Renal pelvis (tissue), 1 donor: ENCODE measurements at regions not wholly inside any gene's neighbourhood (a gene's known extent, or its start where the extent isn't known, plus 50 kb on each side); places are given as distances from the start of the nearest gene placed in this dataset.

Experiments
- DNase-seq: peaks from one replicate; pipeline ENCODE4 v3.0.0-alpha.2; 2013

GRCh38 chr3:124496061-124496460 is 234.2 kb upstream of the UMPS start:
- no peak for DNase-seq

GRCh38 chr3:124497487-124497886 is 232.8 kb upstream of the UMPS start:
- DNase-seq: no peak

- DNase-seq: no peak
Measured at GRCh38 chr3:124498891-124499290, 231.4 kb upstream of the UMPS start.

- no peak for DNase-seq
Measured at GRCh38 chr3:124504332-124505059, 225.8 kb upstream of the UMPS start.

GRCh38 chr3:124509884-124510283 is 220.4 kb upstream of the UMPS start:
- DNase-seq: no peak

GRCh38 chr3:124510290-124510689 is 220.0 kb upstream of the UMPS start:
- no peak for DNase-seq

- DNase-seq: no peak
Measured at GRCh38 chr3:124512881-124513609, 217.2 kb upstream of the UMPS start.

GRCh38 chr3:124513610-124513997 is 216.6 kb upstream of the UMPS start:
- no peak for DNase-seq

GRCh38 chr3:124514683-124515082 is 215.6 kb upstream of the UMPS start:
- peak; percentile 14 for DNase-seq

- no peak for DNase-seq
Measured at GRCh38 chr3:124516333-124516732, 213.9 kb upstream of the UMPS start.

GRCh38 chr3:124517306-124517705 is 212.9 kb upstream of the UMPS start:
- DNase-seq: no peak

- DNase-seq: no peak
Measured at GRCh38 chr3:124518350-124518749, 211.9 kb upstream of the UMPS start.

GRCh38 chr3:124519591-124520194 is 210.6 kb upstream of the UMPS start:
- DNase-seq: no peak

- no peak for DNase-seq
Measured at GRCh38 chr3:124520970-124521369, 209.3 kb upstream of the UMPS start.

- no peak for DNase-seq
Measured at GRCh38 chr3:124522082-124522625, 208.1 kb upstream of the UMPS start.

- no peak for DNase-seq
Measured at GRCh38 chr3:124526601-124527000, 203.7 kb upstream of the UMPS start.

GRCh38 chr3:124529826-124530571 is 200.3 kb upstream of the UMPS start:
- DNase-seq: no peak

GRCh38 chr3:124530916-124531315 is 199.3 kb upstream of the UMPS start:
- DNase-seq: no peak

- no peak for DNase-seq
Measured at GRCh38 chr3:124532071-124532470, 198.2 kb upstream of the UMPS start.

- DNase-seq: no peak
Measured at GRCh38 chr3:124535306-124535705, 194.9 kb upstream of the UMPS start.

- DNase-seq: no peak
Measured at GRCh38 chr3:124540550-124541211, 189.6 kb upstream of the UMPS start.
